Stimulated activated CD4-positive, alpha-beta T cell treated with anti-CD3 and anti-CD28 coated beads, TNF-alpha, amount 100 ng/mL, for 24 hours (primary cell): ENCODE measurements at regions not wholly inside any gene's neighbourhood (a gene's known extent, or its start where the extent isn't known, plus 50 kb on each side); places are given as distances from the start of the nearest gene placed in this dataset.

ENCODE experiments used
- DNase-seq, 3 experiments: peaks; one replicate each; pipeline ENCODE4 v3.0.0-alpha.2; 2020; ENCODE audit warnings: low read depth in 3 of 3

DNA sequence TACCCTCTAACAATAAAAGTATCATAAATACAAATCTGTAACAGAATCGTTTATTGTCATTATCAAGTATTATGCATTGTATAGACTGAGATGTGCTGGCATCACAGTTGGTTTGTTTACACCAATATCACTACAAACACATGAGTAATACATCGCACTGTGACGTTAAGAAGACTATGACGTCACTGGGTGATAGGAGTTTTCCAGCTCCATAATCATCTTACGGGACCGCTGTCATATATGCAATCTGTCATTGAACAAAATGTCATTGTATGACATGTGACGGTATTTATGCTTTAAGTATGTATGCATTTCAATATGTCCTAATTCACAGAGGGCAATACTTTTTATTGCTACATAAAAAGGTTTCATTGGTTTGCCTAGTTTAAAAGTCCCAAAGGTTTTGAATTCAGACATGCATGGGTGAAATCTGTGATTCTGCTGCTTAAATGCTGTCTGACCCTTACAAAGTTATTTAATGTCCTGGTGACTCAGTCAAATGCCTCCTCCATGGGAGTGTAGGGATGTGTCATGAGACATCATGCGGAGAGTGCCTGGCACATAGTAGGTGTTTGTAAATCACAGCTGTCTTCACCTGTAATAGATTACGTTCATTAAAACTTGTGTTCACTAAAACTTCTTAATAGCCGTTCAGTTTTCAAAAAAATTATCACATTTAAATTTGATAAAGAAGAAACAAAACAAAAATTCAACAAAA is 160.7 kb upstream of the PDE10A start:
- no peak for DNase-seq

DNA sequence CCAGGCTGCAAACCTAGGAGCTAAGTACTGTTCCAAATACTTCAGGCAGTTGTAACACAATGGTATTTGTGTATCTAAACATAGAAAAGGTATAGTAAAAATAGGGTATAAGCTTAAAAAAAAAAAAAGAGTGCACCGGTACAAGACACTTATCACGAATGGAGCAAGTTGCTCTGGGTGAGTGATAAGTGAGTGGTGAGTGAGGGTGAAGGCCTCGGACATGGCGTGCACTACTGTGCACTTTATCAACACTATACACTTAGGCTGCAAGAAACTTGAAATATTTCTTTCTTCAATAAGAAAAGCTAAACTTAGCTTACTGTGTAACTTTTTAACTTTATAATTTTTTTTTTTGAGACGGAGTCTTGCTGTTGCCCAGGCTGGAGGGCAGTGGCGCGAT is 159.5 kb upstream of the PDE10A start:
- DNase-seq = no peak

DNA sequence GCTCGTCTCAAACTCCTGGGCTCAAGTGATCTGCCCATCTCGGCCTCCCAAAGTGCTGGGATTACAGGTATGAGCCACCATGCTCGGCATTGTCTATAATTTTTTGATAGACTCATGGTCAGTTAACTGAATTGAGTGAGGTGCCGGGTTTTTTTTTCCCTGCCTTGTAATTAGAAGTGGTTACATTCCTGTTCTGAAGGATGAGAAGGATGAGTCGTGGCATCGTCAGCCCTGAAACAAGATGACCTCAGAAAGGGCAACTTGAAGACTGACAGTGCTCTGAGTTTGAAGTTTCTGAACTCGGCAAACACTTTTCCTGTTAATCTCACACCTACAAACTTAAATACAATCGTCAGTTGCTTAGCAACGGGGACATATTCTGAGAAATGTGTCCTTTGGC is 158.7 kb upstream of the PDE10A start:
- no peak for DNase-seq

- no peak for DNase-seq
Measured at GRCh38 chr6:165820934-165821333, 157.9 kb upstream of the PDE10A start.

- DNase-seq = no peak
Measured at GRCh38 chr6:165820407-165820806, 157.4 kb upstream of the PDE10A start.

DNA sequence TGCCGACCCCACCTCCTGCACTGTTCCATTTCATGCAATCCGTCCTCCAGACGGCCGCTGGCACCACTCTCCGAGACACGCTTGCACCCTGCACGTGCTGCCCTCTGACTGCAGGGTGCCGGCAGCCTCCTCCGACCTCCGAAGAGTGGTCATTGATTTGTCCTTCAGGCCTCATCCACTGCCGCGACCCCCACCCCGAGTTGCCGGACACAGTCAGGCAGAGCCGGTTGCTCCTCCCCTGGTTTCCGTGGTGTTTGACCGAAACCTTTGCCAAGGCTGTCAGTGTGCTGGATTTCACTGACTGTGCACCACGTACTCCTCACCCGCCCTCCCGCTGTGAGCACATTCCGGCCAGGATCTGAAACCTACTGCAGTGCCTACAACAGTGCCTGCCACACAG is 156.4 kb upstream of the PDE10A start:
- DNase-seq = no peak

GRCh38 chr6:165818200-165818599 is 155.2 kb upstream of the PDE10A start:
- no peak for DNase-seq

GRCh38 chr6:165817771-165818170 is 154.7 kb upstream of the PDE10A start:
- DNase-seq = no peak

DNA sequence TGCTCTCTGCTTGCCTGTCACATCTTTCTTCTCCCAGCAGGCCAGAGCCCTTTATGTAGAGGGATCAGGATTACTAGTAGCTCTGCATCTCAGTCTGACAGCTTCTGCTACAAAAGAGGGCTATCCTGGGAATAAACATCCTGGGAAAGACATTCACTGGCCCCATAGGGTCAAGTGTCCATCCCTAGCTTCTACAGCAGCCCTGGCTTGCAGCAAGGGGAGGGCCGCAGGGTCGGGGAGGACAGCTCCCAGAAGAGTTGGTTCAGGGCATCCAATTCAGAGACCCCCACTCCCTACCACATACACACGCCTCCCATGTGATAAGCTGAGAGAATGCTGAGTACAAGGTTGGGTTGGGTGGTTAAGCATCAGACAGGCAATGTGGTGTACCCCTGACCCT is 154.1 kb upstream of the PDE10A start:
- no peak for DNase-seq

GRCh38 chr6:165814679-165815078 is 151.6 kb upstream of the PDE10A start:
- DNase-seq = no peak

- no peak for DNase-seq
Measured at GRCh38 chr6:165811512-165811911, 148.5 kb upstream of the PDE10A start.

- DNase-seq = no peak
Measured at GRCh38 chr6:165808021-165808420, 145.0 kb upstream of the PDE10A start.

GRCh38 chr6:165807249-165807960 is 144.4 kb upstream of the PDE10A start:
- DNase-seq = no peak

- no peak for DNase-seq
Measured at GRCh38 chr6:165806126-165806810, 143.2 kb upstream of the PDE10A start.

GRCh38 chr6:165805636-165806035 is 142.6 kb upstream of the PDE10A start:
- DNase-seq = no peak

- DNase-seq = no peak
Measured at GRCh38 chr6:165805067-165805555, 142.1 kb upstream of the PDE10A start.

DNA sequence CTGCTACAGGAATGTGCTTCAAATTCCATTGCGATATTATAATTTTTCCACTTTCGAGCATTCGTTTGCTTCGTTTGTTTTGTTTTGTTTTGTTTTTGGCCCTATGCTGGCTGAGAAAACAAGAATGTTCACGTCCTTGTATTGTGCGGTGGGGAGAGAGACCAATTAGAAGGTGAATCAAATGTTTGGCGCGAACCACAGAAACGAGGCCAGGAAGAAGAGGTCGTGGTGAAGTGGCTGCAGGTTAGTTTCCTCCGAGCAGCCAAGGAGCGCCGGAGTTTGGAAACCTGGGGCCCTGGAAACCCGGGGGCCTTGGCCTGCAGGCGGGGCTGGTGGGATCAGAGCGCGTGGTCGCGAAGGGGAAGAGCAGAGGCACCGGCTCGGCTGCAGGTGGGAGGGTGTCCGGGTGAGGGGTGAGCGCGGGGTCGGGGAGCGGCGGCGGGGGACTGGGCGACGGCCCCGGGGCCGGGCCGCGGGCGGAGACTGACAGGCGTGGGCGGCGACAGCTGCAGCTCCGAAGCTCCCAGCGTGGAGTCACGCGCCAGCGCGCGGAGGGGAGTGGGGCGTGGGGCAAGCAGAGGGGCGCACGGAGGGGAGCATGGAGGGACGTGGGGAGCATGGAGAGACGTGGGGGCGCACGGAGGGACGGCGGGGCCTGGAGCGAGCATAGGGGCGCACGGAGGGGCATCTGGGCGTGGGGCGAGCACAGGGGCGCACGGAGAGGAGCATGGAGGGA is 141.5 kb upstream of the PDE10A start:
- DNase-seq = no peak

DNA sequence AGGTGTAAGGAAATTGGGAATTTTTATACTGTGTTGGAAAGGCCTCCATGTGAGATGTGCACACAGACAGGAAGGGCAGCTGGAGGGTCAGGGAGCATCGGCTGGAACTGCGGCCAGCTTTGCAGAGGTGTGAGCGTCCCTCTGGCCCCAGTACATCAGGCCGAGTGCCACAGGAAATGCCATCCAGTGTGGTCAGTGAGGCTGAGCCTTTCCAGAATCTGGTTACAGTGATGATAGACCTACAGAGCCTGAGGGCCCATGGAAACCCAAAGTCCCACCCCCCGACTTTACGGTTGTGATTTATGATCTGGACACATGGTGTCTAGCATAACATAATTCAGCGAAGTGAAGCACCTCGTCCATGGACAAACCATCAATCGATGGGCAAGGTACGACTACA is 137.3 kb upstream of the PDE10A start:
- DNase-seq = no peak

DNA sequence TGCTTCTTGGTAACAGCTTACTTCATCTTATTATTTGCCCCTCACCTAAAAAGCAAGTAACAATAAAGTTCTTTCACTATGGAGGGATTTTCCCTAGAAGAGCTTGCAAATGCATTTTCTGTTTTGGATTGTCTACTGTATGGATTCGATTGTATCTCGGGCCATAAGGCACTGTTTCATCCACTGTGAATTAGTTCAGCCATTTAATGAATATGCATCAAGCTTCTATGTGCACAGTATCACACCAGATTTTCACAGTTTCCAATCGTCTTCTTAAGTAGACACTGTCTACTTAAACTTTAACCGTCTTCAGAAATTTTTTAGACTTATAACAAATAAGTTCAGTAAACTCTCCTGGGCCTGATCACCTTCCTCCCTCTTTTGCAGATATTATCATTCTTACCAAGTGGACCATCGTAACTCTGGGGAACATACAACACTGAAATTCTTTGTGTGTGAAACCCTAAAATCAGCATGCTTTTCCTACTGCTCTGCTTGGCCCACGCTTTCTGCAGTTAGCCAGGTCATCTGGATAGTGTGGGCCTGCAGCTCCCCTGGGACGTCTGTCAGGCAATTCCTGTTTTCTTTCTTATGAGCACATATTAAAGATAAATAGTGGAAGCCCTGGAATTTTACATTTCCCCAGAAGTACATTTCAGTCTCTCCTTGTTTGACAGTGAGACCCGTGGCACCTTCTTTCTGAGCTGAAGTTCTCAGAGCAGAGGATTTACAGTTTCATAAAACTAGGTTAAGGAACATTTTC is 136.5 kb upstream of the PDE10A start:
- DNase-seq = no peak

DNA sequence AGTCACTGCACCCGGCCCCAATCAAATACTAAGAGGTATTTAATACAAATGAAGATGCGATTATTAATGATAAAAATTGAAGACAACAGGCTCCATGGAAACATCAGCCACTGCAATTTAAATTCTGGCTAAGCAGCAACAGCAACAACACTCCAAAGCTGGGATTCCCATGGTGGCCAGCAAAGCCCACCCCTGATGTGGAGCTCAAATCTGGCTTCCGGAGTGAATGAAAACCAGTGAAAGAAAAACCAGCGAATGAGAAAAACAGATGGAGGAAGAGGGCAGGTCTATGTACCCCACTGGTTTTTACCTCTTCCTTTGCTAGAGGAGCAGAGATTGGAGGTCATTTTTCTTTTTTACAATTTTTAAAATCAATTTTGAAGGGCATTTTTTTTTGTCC is 135.9 kb upstream of the PDE10A start:
- DNase-seq = no peak

- DNase-seq = no peak
Measured at GRCh38 chr6:165794179-165794601, 131.1 kb upstream of the PDE10A start.
